ENCODE measurements at regions not wholly inside any gene's neighbourhood (a gene's known extent, or its start where the extent isn't known, plus 50 kb on each side); places are given as distances from the start of the nearest gene placed in this dataset.
"Not testable (repeated sequence)": the region's sequence is repeated elsewhere in the genome, so short reads cannot be mapped to it uniquely, and the experiment has no call there.

DNA sequence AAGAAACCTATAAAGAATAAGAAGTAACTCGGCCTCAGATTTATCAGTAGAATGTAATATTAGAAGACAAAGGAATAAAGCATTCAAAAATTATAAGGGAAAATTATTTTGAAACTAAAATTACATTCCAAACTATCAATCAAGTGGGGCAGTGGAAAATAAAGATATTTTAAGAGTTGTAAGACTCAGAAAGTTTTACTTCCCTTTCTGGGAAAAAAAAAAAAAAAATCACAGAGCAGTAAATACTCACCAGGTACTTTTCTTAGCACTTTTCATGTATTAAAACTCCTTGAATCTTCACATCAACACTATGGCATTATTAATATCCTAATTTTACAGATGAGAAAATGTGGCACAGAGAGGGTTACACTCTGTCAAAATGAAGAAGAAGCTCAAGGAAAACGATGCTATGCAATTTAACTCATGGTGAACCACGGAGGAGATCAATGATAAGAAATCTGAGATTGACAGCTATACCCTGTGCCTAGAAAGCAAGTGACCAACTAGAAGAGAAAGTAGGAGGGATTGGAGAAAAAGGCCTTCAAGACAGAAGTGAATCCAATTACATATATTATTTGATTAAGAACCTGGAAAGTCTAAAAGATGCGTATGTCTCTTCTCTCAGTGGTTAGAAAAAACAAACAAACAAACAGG is 238.9 kb upstream of the ID2 start:
- no peak for TF ChIP-seq CTCF (IDR thresholded peaks at IDR 0.05; ENCODE audit: low read depth, low read length)
- H3K4me3 ChIP-seq (ENCODE audit: low read depth, low read length), result no peak overlapping the region

GRCh38 chr2:8445580-8445979 is 236.3 kb upstream of the ID2 start:
- H3K4me3 ChIP-seq (ENCODE audit: low read depth, low read length), result no peak overlapping the region

DNA sequence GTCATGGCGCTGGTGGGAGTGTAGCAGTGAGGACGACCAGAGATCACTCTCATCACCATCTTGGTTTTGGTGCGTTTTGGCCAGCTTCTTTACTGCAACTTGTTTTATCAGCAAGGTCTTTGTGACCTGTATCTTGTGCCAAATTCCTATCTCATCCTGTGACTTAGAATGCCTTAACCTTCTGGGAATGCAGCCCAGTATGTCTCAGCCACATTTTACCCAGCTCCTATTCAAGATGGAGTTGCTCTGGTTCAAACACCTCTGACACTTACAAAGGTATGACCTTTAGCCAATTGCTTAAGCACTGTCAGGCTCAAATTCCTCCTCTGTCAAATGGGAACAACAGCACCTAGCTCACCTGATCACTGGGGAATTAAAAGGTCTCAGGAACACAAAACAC is 235.1 kb upstream of the ID2 start:
- H3K4me3 ChIP-seq (ENCODE audit: low read depth, low read length), result not testable (repeated sequence)

More at GRCh38 chr2:8445580-8445979, 236.3 kb upstream of the ID2 start:
- TF ChIP-seq CTCF (IDR thresholded peaks at IDR 0.05; ENCODE audit: low read depth, low read length), result no peak

- TF ChIP-seq CTCF (IDR thresholded peaks at IDR 0.05; ENCODE audit: low read depth, low read length), result no peak
- H3K4me3 ChIP-seq (ENCODE audit: low read depth, low read length), result no peak overlapping the region
Measured at GRCh38 chr2:8447610-8448221, 234.1 kb upstream of the ID2 start.

- TF ChIP-seq CTCF (IDR thresholded peaks at IDR 0.05; ENCODE audit: low read depth, low read length), result no peak
- H3K4me3 ChIP-seq (ENCODE audit: low read depth, low read length), result no peak overlapping the region
Measured at GRCh38 chr2:8448824-8449556, 232.9 kb upstream of the ID2 start.

- H3K4me3 ChIP-seq (ENCODE audit: low read depth, low read length), result no peak overlapping the region
- TF ChIP-seq CTCF (IDR thresholded peaks at IDR 0.05; ENCODE audit: low read depth, low read length), result no peak
Measured at GRCh38 chr2:8451273-8451672, 230.6 kb upstream of the ID2 start.

GRCh38 chr2:8452296-8452695 is 229.6 kb upstream of the ID2 start:
- no peak for TF ChIP-seq CTCF (IDR thresholded peaks at IDR 0.05; ENCODE audit: low read depth, low read length)
- no peak overlapping the region for H3K4me3 ChIP-seq (ENCODE audit: low read depth, low read length)
